ENCODE measurements at regions not wholly inside any gene's neighbourhood (a gene's known extent, or its start where the extent isn't known, plus 50 kb on each side); places are given as distances from the start of the nearest gene placed in this dataset.

DNA sequence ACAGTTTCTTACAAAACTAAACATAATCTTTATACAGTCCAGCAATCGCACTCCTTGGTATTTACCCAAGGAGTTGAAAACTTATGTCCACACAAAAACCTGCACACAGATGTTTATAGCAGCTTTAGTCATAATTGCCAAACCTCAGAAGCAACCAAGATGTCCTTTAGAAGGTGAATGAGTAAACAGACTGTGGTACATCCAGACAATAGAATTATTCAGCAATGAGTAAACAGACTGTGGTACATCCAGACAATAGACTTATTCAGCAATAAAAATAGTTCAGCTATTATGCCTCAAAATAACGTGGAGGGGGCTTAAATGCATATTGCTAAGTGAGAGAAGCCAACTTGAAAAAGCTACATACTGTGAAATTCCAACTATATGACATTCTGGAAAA, 87.0 kb upstream of the GALNT2 start:
- WGBS (ENCODE audit: low lambda C conversion rate) = 30% methylated on average over 2 of the region's 2 CpGs
- POLR2A ChIA-PET = no interaction called here
- no peaks in the 10 kb centered on the region for H3K4me1 ChIP-seq (ENCODE audit: control insufficient read depth in 1 of 2, insufficient read depth in 2 of 2, low read depth in 1 of 2, low read length in 1 of 2)
- no peak overlapping the region for H3K4me2 ChIP-seq
- H3K9me3 ChIP-seq = no peaks in the 10 kb centered on the region
- H3K9ac ChIP-seq = no peak overlapping the region
- no peaks in the 10 kb centered on the region for H3K9me2 ChIP-seq
- H3K27ac ChIP-seq (ENCODE audit: low read depth in 2 of 2, low read length in 1 of 2) = no peak overlapping the region
- H3K4me3 ChIP-seq (ENCODE audit: low read depth in 2 of 2, low read length in 1 of 2) = no peak overlapping the region
- H4K20me1 ChIP-seq (ENCODE audit: insufficient read depth) = no peaks in the 10 kb centered on the region
- H3F3A ChIP-seq (replicated peaks; ENCODE audit: insufficient read depth) = no peaks in the 10 kb centered on the region
- H3K36me3 ChIP-seq (replicated peaks in 1 of 2; ENCODE audit: control insufficient read depth in 1 of 2, insufficient read depth in 2 of 2, low read length in 1 of 2) = no peaks in the 10 kb centered on the region
- no peaks in the 10 kb centered on the region for H3K79me2 ChIP-seq (ENCODE audit: insufficient read depth)
- CTCF ChIA-PET = interaction anchor here (0.6 kb wide), 1 partner anchor 239 kb away, joined by 3 read pairs; no protein-coding TSS in a partner anchor
- DNase-seq = no peak
- no peaks in the 10 kb centered on the region for H3K27me3 ChIP-seq (ENCODE audit: insufficient read depth)
- H2AFZ ChIP-seq (ENCODE audit: low read depth) = no peak overlapping the region
- TF ChIP-seq CHD2 (IDR thresholded peaks at IDR 0.05; ENCODE audit: low read length, partially characterized antibody) (no peak), REST (IDR thresholded peaks at IDR 0.05; ENCODE audit: low read depth, low read length) (no peak), RXRA (IDR thresholded peaks at IDR 0.05; ENCODE audit: borderline replicate concordance, low read depth) (no peak), FOSL2 (IDR thresholded peaks at IDR 0.05; ENCODE audit: borderline replicate concordance, low read depth) (no peak), YY1 (IDR thresholded peaks at IDR 0.05; ENCODE audit: low read depth) (no peak), NFIC (IDR thresholded peaks at IDR 0.05; ENCODE audit: borderline replicate concordance) (no peak)

DNA sequence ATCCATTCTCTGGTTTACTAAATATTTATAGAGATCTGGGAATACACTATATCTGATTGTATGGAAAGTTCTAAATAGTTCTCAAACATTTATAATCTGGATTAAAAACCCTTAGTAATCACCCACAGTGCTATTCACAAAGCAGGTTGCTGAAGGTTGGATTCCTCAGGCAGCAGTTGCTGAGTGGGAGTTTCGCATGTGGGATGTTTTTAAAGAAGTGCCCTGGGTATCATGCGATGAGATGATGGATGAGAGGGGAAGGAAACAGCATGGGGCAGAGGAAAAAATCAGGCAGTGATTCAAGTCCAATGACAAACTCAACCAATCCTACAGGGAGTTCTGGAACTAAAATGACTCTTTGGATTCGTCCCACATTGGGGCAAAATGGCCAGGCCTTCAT, 85.3 kb upstream of the GALNT2 start:
- 46% methylated on average over 3 of the region's 3 CpGs for WGBS (ENCODE audit: low lambda C conversion rate)

More for the DNA sequence above, 85.3 kb upstream of the GALNT2 start:
- TF ChIP-seq, protein P1, sequence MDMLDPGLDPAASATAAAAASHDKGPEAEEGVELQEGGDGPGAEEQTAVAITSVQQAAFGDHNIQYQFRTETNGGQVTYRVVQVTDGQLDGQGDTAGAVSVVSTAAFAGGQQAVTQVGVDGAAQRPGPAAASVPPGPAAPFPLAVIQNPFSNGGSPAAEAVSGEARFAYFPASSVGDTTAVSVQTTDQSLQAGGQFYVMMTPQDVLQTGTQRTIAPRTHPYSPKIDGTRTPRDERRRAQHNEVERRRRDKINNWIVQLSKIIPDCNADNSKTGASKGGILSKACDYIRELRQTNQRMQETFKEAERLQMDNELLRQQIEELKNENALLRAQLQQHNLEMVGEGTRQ (IDR thresholded peaks at IDR 0.05; ENCODE audit: borderline replicate concordance, low read depth, low read length) = no peak
- no peak for TF ChIP-seq MEF2A (IDR thresholded peaks at IDR 0.05; ENCODE audit: borderline replicate concordance, low read depth)
- TF ChIP-seq, protein P2, sequence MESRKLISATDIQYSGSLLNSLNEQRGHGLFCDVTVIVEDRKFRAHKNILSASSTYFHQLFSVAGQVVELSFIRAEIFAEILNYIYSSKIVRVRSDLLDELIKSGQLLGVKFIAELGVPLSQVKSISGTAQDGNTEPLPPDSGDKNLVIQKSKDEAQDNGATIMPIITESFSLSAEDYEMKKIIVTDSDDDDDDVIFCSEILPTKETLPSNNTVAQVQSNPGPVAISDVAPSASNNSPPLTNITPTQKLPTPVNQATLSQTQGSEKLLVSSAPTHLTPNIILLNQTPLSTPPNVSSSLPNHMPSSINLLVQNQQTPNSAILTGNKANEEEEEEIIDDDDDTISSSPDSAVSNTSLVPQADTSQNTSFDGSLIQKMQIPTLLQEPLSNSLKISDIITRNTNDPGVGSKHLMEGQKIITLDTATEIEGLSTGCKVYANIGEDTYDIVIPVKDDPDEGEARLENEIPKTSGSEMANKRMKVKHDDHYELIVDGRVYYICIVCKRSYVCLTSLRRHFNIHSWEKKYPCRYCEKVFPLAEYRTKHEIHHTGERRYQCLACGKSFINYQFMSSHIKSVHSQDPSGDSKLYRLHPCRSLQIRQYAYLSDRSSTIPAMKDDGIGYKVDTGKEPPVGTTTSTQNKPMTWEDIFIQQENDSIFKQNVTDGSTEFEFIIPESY (IDR thresholded peaks at IDR 0.05; ENCODE audit: borderline replicate concordance, low read depth) = no peak
- TF ChIP-seq FOXM1 (IDR thresholded peaks at IDR 0.05; ENCODE audit: low read depth) = no peak
- Histone ChIP-seq H3K9ac (no peak overlapping the region), H2AFZ (ENCODE audit: low read depth) (no peak overlapping the region), H4K20me1 (ENCODE audit: insufficient read depth) (no peaks in the 10 kb centered on the region), H3K36me3 (replicated peaks in 1 of 2; ENCODE audit: control insufficient read depth in 1 of 2, insufficient read depth in 2 of 2, low read length in 1 of 2) (no peaks in the 10 kb centered on the region), H3K4me2 (no peak overlapping the region), H3K9me3 (no peaks in the 10 kb centered on the region), H3K9me2 (no peaks in the 10 kb centered on the region), H3F3A (replicated peaks; ENCODE audit: insufficient read depth) (no peaks in the 10 kb centered on the region), H3K4me3 (ENCODE audit: low read depth in 2 of 2, low read length in 1 of 2) (no peak overlapping the region), H3K27ac (ENCODE audit: low read depth in 2 of 2, low read length in 1 of 2) (no peak overlapping the region), H3K79me2 (ENCODE audit: insufficient read depth) (no peaks in the 10 kb centered on the region), H3K4me1 (ENCODE audit: control insufficient read depth in 1 of 2, insufficient read depth in 2 of 2, low read depth in 1 of 2, low read length in 1 of 2) (no peaks in the 10 kb centered on the region), H3K27me3 (ENCODE audit: insufficient read depth) (no peaks in the 10 kb centered on the region)
- ChIA-PET POLR2A (no interaction called here), CTCF (no interaction called here)
- DNase-seq = no peak

Data from SK-N-SH (cell line).